HG03039 (cell line): ENCODE measurements at regions not wholly inside any gene's neighbourhood (a gene's known extent, or its start where the extent isn't known, plus 50 kb on each side); places are given as distances from the start of the nearest gene placed in this dataset.

ENCODE experiments used
- ATAC-seq: cut with Tn5 transposase; IDR thresholded peaks from one replicate; pipeline ENCODE4 v1.9.1; 2021; ENCODE audit warnings: mild to moderate bottlenecking, moderate library complexity; ENCODE audit not compliant: unreplicated experiment

GRCh38 chr5:58074717-58075116 lies 385.2 kb downstream of the PLK2 start:
- no peak for ATAC-seq

GRCh38 chr5:58074222-58074621 lies 385.7 kb downstream of the PLK2 start:
- no peak for ATAC-seq

GRCh38 chr5:58073243-58073642 lies 386.6 kb downstream of the PLK2 start:
- ATAC-seq = no peak

- no peak for ATAC-seq
These were observed 387.5 kb downstream of the PLK2 start for GRCh38 chr5:58072300-58072965.

- ATAC-seq = no peak
These were observed 388.3 kb downstream of the PLK2 start for GRCh38 chr5:58071566-58071965.

GRCh38 chr5:58069846-58070245 lies 390.0 kb downstream of the PLK2 start:
- ATAC-seq = no peak

GRCh38 chr5:58069016-58069705 lies 390.7 kb downstream of the PLK2 start:
- ATAC-seq = no peak

- no peak for ATAC-seq
These were observed 393.3 kb downstream of the PLK2 start for GRCh38 chr5:58066557-58066956.

GRCh38 chr5:58066076-58066475 lies 393.8 kb downstream of the PLK2 start:
- ATAC-seq = no peak

- no peak for ATAC-seq
These were observed 395.1 kb downstream of the PLK2 start for GRCh38 chr5:58064801-58065200.

- no peak for ATAC-seq
These were observed 398.9 kb downstream of the PLK2 start for GRCh38 chr5:58060996-58061395.

- ATAC-seq = no peak
These were observed 402.6 kb downstream of the PLK2 start for GRCh38 chr5:58057324-58057723.

- ATAC-seq = no peak
These were observed 403.3 kb downstream of the PLK2 start for GRCh38 chr5:58056546-58056945.

- no peak for ATAC-seq
These were observed 405.9 kb downstream of the PLK2 start for GRCh38 chr5:58054018-58054417.

- ATAC-seq = no peak
These were observed 410.9 kb downstream of the PLK2 start for GRCh38 chr5:58048954-58049353.

- no peak for ATAC-seq
These were observed 411.5 kb downstream of the PLK2 start for GRCh38 chr5:58048185-58048925.

GRCh38 chr5:58046371-58046770 lies 413.5 kb downstream of the PLK2 start:
- no peak for ATAC-seq

- no peak for ATAC-seq
These were observed 415.7 kb downstream of the PLK2 start for GRCh38 chr5:58044166-58044565.

GRCh38 chr5:58043032-58043945 lies 416.6 kb downstream of the PLK2 start:
- ATAC-seq = no peak

GRCh38 chr5:58041884-58042283 lies 418.0 kb downstream of the PLK2 start:
- ATAC-seq = no peak

GRCh38 chr5:58040846-58041245 lies 419.0 kb downstream of the PLK2 start:
- no peak for ATAC-seq
